HEK293 (cell line): ENCODE measurements at regions not wholly inside any gene's neighbourhood (a gene's known extent, or its start where the extent isn't known, plus 50 kb on each side); places are given as distances from the start of the nearest gene placed in this dataset.

Experiments used
- CTCF ChIA-PET: fragments of 350-600 bp; formaldehyde crosslinking; extraction: SDS; loops from one replicate; lab custom pipeline; 2021; ENCODE audit warnings: antibody characterized with exemption; lab: Yijun Ruan, JAX
- POLR2A ChIA-PET: fragments of 300-600 bp; formaldehyde crosslinking; extraction: SDS; loops from one replicate; lab custom pipeline; 2020; ENCODE audit warnings: antibody characterized with exemption, inconsistent platforms; lab: Yijun Ruan, JAX
- H3K27ac ChIP-seq: fragments of 200-500 bp; sonication (Bioruptor generic); 2 replicates; pipeline ENCODE4 v1.5.1; 2014; ENCODE audit warnings: low read depth, low read length, control low read depth, inconsistent platforms; ENCODE audit errors: extremely low read depth
- H3K36me3 ChIP-seq, 2 experiments: fragments of 200-500 bp in 1 of 2; sonication (Bioruptor generic) in 1 of 2; 1 replicate in 1 of 2; 2 replicates in 1 of 2; pipeline ENCODE4 v1.5.1; 2014 to 2017; ENCODE audit warnings: inconsistent platforms in 2 of 2, low read length in 2 of 2; ENCODE audit not compliant: control insufficient read depth in 2 of 2, insufficient read depth in 1 of 2
- H3K4me1 ChIP-seq: fragments of 200-500 bp; sonication (Bioruptor generic); 2 replicates; pipeline ENCODE4 v1.5.1; 2014; ENCODE audit warnings: mild to moderate bottlenecking, low read length, inconsistent platforms; ENCODE audit not compliant: control insufficient read depth, insufficient read depth
- H3K4me3 ChIP-seq: 2 replicates; pipeline ENCODE4 v1.5.1; 2011; ENCODE audit warnings: low read depth, mild to moderate bottlenecking, control low read depth, low read length, moderate library complexity
- H3K9me3 ChIP-seq: fragments of 200-500 bp; sonication (Bioruptor generic); 2 replicates; pipeline ENCODE4 v1.5.1; 2014; ENCODE audit warnings: low read depth, low read length, inconsistent platforms; ENCODE audit not compliant: control insufficient read depth, insufficient read depth
- GLIS2 ChIP-seq: fragments of 450-650 bp; formaldehyde crosslinking; IDR thresholded peaks from 2 replicates; pipeline ENCODE4 v1.5.1; 2016; ENCODE audit warnings: missing biosample characterization, missing genetic modification characterization
- ZNF132 ChIP-seq: fragments of 450-650 bp; formaldehyde crosslinking; IDR thresholded peaks from 2 replicates; pipeline ENCODE4 v1.5.1; 2017; ENCODE audit warnings: missing biosample characterization, missing genetic modification characterization, borderline replicate concordance
- ZNF133 ChIP-seq: fragments of 450-650 bp; formaldehyde crosslinking; IDR thresholded peaks from 2 replicates; pipeline ENCODE4 v1.5.1; 2016; ENCODE audit warnings: missing biosample characterization, missing genetic modification characterization
- ZNF16 ChIP-seq: fragments of 450-650 bp; formaldehyde crosslinking; IDR thresholded peaks from 2 replicates; pipeline ENCODE4 v1.5.1; 2016; ENCODE audit warnings: low read depth, missing biosample characterization, missing genetic modification characterization
- ZNF175 ChIP-seq: fragments of 450-650 bp; formaldehyde crosslinking; IDR thresholded peaks from 2 replicates; pipeline ENCODE4 v1.5.1; 2016; ENCODE audit warnings: missing biosample characterization, missing genetic modification characterization
- ZNF211 ChIP-seq: fragments of 450-650 bp; formaldehyde crosslinking; IDR thresholded peaks from 2 replicates; pipeline ENCODE4 v1.5.1; 2016; ENCODE audit warnings: low read depth, missing biosample characterization, missing genetic modification characterization
- ZNF292 ChIP-seq: fragments of 450-650 bp; formaldehyde crosslinking; IDR thresholded peaks from 2 replicates; pipeline ENCODE4 v1.5.1; 2016; ENCODE audit warnings: low read depth, missing biosample characterization, missing genetic modification characterization, borderline replicate concordance
- ZNF350 ChIP-seq: fragments of 450-650 bp; formaldehyde crosslinking; IDR thresholded peaks from 2 replicates; pipeline ENCODE4 v1.5.0; 2017; ENCODE audit warnings: missing biosample characterization, mild to moderate bottlenecking, missing genetic modification characterization
- ZNF37A ChIP-seq: fragments of 450-650 bp; IDR thresholded peaks from 2 replicates; pipeline ENCODE4 v1.5.1; 2018; ENCODE audit warnings: missing biosample characterization, missing genetic modification characterization
- ZNF391 ChIP-seq: fragments of 450-650 bp; formaldehyde crosslinking; IDR thresholded peaks from 2 replicates; pipeline ENCODE4 v1.5.1; 2016; ENCODE audit warnings: low read depth, missing biosample characterization, missing genetic modification characterization, borderline replicate concordance
- ZNF560 ChIP-seq: fragments of 450-650 bp; formaldehyde crosslinking; IDR thresholded peaks from 2 replicates; pipeline ENCODE4 v1.5.1; 2017; ENCODE audit warnings: missing biosample characterization, missing genetic modification characterization, borderline replicate concordance
- ZNF571 ChIP-seq: fragments of 450-650 bp; formaldehyde crosslinking; IDR thresholded peaks from 2 replicates; pipeline ENCODE4 v1.5.0; 2017; ENCODE audit warnings: missing biosample characterization, missing genetic modification characterization
- ZNF621 ChIP-seq: fragments of 450-650 bp; formaldehyde crosslinking; IDR thresholded peaks from 2 replicates; pipeline ENCODE4 v1.5.1; 2017; ENCODE audit warnings: missing biosample characterization, missing genetic modification characterization
- ZNF624 ChIP-seq: fragments of 450-650 bp; formaldehyde crosslinking; IDR thresholded peaks from 2 replicates; pipeline ENCODE4 v1.5.1; 2017; ENCODE audit warnings: missing biosample characterization, missing genetic modification characterization
- ZNF626 ChIP-seq: fragments of 450-650 bp; sonication (Bioruptor Pico); formaldehyde crosslinking; IDR thresholded peaks from 2 replicates; pipeline ENCODE4 v1.5.1; 2018; ENCODE audit warnings: missing biosample characterization, missing genetic modification characterization, inconsistent platforms
- ZNF830 ChIP-seq: fragments of 450-650 bp; IDR thresholded peaks from 2 replicates; pipeline ENCODE4 v1.5.0; 2018; ENCODE audit warnings: missing biosample characterization, missing genetic modification characterization, low read depth, mild to moderate bottlenecking, moderate library complexity
- TF ChIP-seq, protein P1 (sequence below): fragments of 450-650 bp; formaldehyde crosslinking; IDR thresholded peaks from 2 replicates; pipeline ENCODE4 v1.5.1; 2017; ENCODE audit warnings: missing biosample characterization, missing genetic modification characterization
- TF ChIP-seq, protein P2 (sequence below): fragments of 450-650 bp; formaldehyde crosslinking; IDR thresholded peaks from 2 replicates; pipeline ENCODE4 v1.5.1; 2016; ENCODE audit warnings: missing biosample characterization, missing genetic modification characterization, low read depth
- TF ChIP-seq, protein P3 (sequence below): fragments of 450-650 bp; formaldehyde crosslinking; IDR thresholded peaks from 2 replicates; pipeline ENCODE4 v1.5.1; 2016; ENCODE audit warnings: missing biosample characterization, missing genetic modification characterization

DNA sequence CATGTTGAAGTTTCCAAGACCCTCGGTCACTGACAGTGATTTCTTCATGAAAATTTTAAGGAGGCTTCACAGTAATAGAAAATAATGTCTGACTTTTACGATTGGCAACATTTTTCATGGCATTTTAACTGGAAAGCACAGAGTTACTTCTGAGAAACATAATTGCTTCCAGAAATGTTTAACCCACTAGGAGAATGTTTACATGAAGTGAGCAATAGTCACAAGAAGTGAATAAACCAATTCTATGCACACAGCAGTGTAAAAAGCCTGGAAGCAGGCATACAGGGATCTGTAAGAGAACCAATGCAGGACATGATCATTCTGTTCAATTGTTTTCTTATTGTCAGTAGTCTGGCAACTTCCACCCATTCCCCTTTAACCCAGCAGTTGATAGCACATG lies 316.2 kb upstream of the CXADR start:
- Histone ChIP-seq H3K4me1 (no peaks in the 10 kb centered on the region), H3K9me3 (peaks cover under 1% of the 10 kb centered on the region; the same call in 1 of the 2 replicates), H3K4me3 (no peak overlapping the region), H3K27ac (no peak overlapping the region), H3K36me3 (no peaks in the 10 kb centered on the region)
- ChIA-PET POLR2A (no interaction called here), CTCF (no interaction called here)
- TF ChIP-seq ZNF560 (no peak), ZNF391 (no peak), ZNF350 (no peak), ZNF16 (tag by site-specific recombination) (no peak), ZNF211 (no peak), ZNF571 (tag by site-specific recombination) (no peak), ZNF830 (no peak), ZNF132 (tag by site-specific recombination) (no peak), ZNF175 (tag by site-specific recombination) (no peak), ZNF621 (tag by site-specific recombination) (no peak), ZNF624 (tag by site-specific recombination) (no peak)

DNA sequence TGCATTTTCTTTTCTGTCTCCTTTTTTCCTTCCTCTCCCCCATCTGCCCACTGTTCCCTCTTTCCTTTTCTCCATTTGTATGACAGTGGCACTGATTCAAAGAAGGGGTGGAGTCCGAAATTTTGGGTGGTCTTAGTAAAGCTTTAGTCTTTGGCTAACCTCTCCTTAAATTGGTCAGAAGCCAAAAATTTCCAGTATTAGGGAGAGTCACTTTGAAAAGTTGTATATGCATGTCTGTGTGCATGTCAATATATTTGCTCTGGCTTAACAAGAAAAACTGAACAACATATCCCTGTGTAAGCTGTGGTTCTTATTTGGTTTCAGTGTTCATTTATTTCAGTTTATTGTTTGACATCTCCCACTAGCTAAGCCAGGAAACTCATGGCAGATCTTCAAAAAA lies 314.8 kb upstream of the CXADR start:
- TF ChIP-seq, protein P1, sequence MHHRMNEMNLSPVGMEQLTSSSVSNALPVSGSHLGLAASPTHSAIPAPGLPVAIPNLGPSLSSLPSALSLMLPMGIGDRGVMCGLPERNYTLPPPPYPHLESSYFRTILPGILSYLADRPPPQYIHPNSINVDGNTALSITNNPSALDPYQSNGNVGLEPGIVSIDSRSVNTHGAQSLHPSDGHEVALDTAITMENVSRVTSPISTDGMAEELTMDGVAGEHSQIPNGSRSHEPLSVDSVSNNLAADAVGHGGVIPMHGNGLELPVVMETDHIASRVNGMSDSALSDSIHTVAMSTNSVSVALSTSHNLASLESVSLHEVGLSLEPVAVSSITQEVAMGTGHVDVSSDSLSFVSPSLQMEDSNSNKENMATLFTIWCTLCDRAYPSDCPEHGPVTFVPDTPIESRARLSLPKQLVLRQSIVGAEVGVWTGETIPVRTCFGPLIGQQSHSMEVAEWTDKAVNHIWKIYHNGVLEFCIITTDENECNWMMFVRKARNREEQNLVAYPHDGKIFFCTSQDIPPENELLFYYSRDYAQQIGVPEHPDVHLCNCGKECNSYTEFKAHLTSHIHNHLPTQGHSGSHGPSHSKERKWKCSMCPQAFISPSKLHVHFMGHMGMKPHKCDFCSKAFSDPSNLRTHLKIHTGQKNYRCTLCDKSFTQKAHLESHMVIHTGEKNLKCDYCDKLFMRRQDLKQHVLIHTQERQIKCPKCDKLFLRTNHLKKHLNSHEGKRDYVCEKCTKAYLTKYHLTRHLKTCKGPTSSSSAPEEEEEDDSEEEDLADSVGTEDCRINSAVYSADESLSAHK (tag by site-specific recombination): no peak
- TF ChIP-seq ZNF133 (tag by site-specific recombination) (no peak), ZNF37A (no peak), ZNF292 (no peak), ZNF626 (tag by site-specific recombination) (no peak), ZNF571 (tag by site-specific recombination) (no peak), GLIS2 (tag by site-specific recombination) (no peak)
- TF ChIP-seq, protein P2, sequence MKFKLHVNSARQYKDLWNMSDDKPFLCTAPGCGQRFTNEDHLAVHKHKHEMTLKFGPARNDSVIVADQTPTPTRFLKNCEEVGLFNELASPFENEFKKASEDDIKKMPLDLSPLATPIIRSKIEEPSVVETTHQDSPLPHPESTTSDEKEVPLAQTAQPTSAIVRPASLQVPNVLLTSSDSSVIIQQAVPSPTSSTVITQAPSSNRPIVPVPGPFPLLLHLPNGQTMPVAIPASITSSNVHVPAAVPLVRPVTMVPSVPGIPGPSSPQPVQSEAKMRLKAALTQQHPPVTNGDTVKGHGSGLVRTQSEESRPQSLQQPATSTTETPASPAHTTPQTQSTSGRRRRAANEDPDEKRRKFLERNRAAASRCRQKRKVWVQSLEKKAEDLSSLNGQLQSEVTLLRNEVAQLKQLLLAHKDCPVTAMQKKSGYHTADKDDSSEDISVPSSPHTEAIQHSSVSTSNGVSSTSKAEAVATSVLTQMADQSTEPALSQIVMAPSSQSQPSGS: no peak
- TF ChIP-seq, protein P3, sequence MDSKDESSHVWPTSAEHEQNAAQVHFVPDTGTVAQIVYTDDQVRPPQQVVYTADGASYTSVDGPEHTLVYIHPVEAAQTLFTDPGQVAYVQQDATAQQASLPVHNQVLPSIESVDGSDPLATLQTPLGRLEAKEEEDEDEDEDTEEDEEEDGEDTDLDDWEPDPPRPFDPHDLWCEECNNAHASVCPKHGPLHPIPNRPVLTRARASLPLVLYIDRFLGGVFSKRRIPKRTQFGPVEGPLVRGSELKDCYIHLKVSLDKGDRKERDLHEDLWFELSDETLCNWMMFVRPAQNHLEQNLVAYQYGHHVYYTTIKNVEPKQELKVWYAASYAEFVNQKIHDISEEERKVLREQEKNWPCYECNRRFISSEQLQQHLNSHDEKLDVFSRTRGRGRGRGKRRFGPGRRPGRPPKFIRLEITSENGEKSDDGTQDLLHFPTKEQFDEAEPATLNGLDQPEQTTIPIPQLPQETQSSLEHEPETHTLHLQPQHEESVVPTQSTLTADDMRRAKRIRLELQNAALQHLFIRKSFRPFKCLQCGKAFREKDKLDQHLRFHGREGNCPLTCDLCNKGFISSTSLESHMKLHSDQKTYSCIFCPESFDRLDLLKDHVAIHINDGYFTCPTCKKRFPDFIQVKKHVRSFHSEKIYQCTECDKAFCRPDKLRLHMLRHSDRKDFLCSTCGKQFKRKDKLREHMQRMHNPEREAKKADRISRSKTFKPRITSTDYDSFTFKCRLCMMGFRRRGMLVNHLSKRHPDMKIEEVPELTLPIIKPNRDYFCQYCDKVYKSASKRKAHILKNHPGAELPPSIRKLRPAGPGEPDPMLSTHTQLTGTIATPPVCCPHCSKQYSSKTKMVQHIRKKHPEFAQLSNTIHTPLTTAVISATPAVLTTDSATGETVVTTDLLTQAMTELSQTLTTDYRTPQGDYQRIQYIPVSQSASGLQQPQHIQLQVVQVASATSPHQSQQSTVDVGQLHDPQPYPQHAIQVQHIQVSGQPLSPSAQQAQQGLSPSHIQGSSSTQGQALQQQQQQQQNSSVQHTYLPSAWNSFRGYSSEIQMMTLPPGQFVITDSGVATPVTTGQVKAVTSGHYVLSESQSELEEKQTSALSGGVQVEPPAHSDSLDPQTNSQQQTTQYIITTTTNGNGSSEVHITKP (tag by site-specific recombination): no peak
- Histone ChIP-seq H3K36me3 (no peaks in the 10 kb centered on the region), H3K4me3 (no peak overlapping the region), H3K27ac (no peak overlapping the region), H3K9me3 (no peaks in the 10 kb centered on the region), H3K4me1 (no peaks in the 10 kb centered on the region)
- POLR2A ChIA-PET: no interaction called here
- CTCF ChIA-PET: interaction anchor here (1.1 kb wide), 2 partner anchors 15 to 17 kb away, joined by 4 to 6 read pairs; no protein-coding TSS in a partner anchor
